ENCODE measurements at regions not wholly inside any gene's neighbourhood (a gene's known extent, or its start where the extent isn't known, plus 50 kb on each side); places are given as distances from the start of the nearest gene placed in this dataset.

- no peak for TF ChIP-seq CTCF (conservative IDR thresholded peaks at IDR 0.05)
- no peaks in the 10 kb centered on the region for H3K23me2 ChIP-seq (ENCODE audit: insufficient read length, low read depth, low read length, poor library complexity, severe bottlenecking)
- no peak overlapping the region for H3K9ac ChIP-seq (ENCODE audit: extremely low read depth, insufficient read length, low read length)
- H3K36me3 Mint-ChIP-seq (ENCODE audit: insufficient read depth in 1 of 3, low read depth in 3 of 3) = no peaks in the 10 kb centered on the region
- no peak overlapping the region for H3K27ac Mint-ChIP-seq
- no peak overlapping the region for H3K18ac ChIP-seq (ENCODE audit: insufficient read length, low read depth, low read length)
- H2BK5ac ChIP-seq (ENCODE audit: insufficient read length, low read length) = no peak overlapping the region
- DNase-seq = no peak
- no peaks in the 10 kb centered on the region for H3K79me2 ChIP-seq (ENCODE audit: insufficient read depth, low read length)
- no peaks in the 10 kb centered on the region for H3K79me1 ChIP-seq (ENCODE audit: insufficient read depth, low read depth, low read length, poor library complexity, severe bottlenecking)
- no peak overlapping the region for H2AK5ac ChIP-seq (ENCODE audit: insufficient read length, low read length)
- no peak overlapping the region for H2AFZ ChIP-seq (ENCODE audit: low read length)
- no peak overlapping the region for H2BK15ac ChIP-seq (ENCODE audit: low read depth, low read length)
- H3K27ac ChIP-seq (ENCODE audit: insufficient read length, low read depth, low read length) = no peak overlapping the region
- H2BK120ac ChIP-seq (ENCODE audit: low read depth, low read length, poor library complexity, severe bottlenecking) = no peak overlapping the region
- no peaks in the 10 kb centered on the region for H3K4me1 ChIP-seq (ENCODE audit: insufficient read depth, low read length)
- H3K4ac ChIP-seq (ENCODE audit: low read depth, low read length) = no peak overlapping the region
- H3K14ac ChIP-seq (ENCODE audit: insufficient read depth, low read length) = no peak overlapping the region
- no peaks in the 10 kb centered on the region for H3K27me3 ChIP-seq (ENCODE audit: insufficient read depth, low read length)
- WGBS (ENCODE audit: extremely low coverage, insufficient read length, low lambda C conversion rate) = no CpG with 5 or more reads among the region's 3 CpGs
- H2BK12ac ChIP-seq (ENCODE audit: insufficient read length, low read depth, low read length) = no peak overlapping the region
- no peak overlapping the region for H4K8ac ChIP-seq (replicated peaks; ENCODE audit: insufficient read length, low read depth, low read length)
- 0 out of 5 replicates have a peak, but pooled peaks cover 0 to 2% of the 10 kb centered on the region in 2 experiments for H3K9me3 Mint-ChIP-seq
- no peak overlapping the region for H3K4me2 ChIP-seq (ENCODE audit: insufficient read depth, insufficient read length, low read length)
- H3K4me3 Mint-ChIP-seq = no peak overlapping the region
- no peaks in the 10 kb centered on the region for H4K20me1 ChIP-seq (ENCODE audit: control insufficient read depth, insufficient read depth, insufficient read length)
- H3K4me1 Mint-ChIP-seq = peaks cover 0 to 2% of the 10 kb centered on the region in 2 experiments; a peak in 1 of 4 replicates
- H4K5ac ChIP-seq (ENCODE audit: insufficient read length, low read depth, low read length) = no peak overlapping the region
- no peak overlapping the region for H3T11ph ChIP-seq (ENCODE audit: low read length)
- no peaks in the 10 kb centered on the region; the same call in 1 of the 2 replicates for H3K27me3 Mint-ChIP-seq (ENCODE audit: low read depth)
- no peak overlapping the region for H4K91ac ChIP-seq (ENCODE audit: insufficient read length, low read depth, low read length)
- no peak overlapping the region for H3K56ac ChIP-seq (ENCODE audit: insufficient read length, low read depth, low read length)
- no peaks in the 10 kb centered on the region for H3K9me3 ChIP-seq (ENCODE audit: control insufficient read depth, low read depth, low read length)
- no peak overlapping the region for H2BK20ac ChIP-seq (ENCODE audit: low read depth, low read length, poor library complexity, severe bottlenecking)
- H3K23ac ChIP-seq (ENCODE audit: insufficient read length, low read depth, low read length) = no peak overlapping the region
Measured at GRCh38 chr4:84146300-84146959, 352.7 kb downstream of the NKX6-1 start.
